Naive thymus-derived CD4-positive, alpha-beta T cell (primary cell): ENCODE measurements at regions not wholly inside any gene's neighbourhood (a gene's known extent, or its start where the extent isn't known, plus 50 kb on each side); places are given as distances from the start of the nearest gene placed in this dataset.

Experiments
- ATAC-seq: fragments of 150-1000 bp; cut with Tn5 transposase; 2 replicates; pipeline ENCODE4 v1.10.0; 2021; ENCODE audit warnings: mild to moderate bottlenecking, moderate library complexity
- CTCF ChIA-PET: fragments of 350-600 bp; sonication (Branson Sonifier 250); formaldehyde crosslinking; loops from one replicate; lab custom pipeline; 2021; ENCODE audit warnings: antibody characterized with exemption; lab: Charles Lee
- POLR2A ChIA-PET: fragments of 350-600 bp; sonication (Branson Sonifier 250); formaldehyde crosslinking; loops from one replicate; lab custom pipeline; 2021; ENCODE audit warnings: antibody characterized with exemption, inconsistent platforms; lab: Charles Lee
- DNase-seq, 9 donors: peaks; one replicate each; pipeline versions ENCODE4 v3.0.0 to v3.0.0-alpha.2; 2020 to 2022; ENCODE audit warnings: mixed read lengths in 1 of 9
- H3K27ac ChIP-seq: one replicate; pipeline ENCODE4 v1.7.0; 2013; ENCODE audit warnings: mild to moderate bottlenecking, low read depth, low read length, moderate library complexity
- H3K27me3 ChIP-seq, 2 donors: one replicate each; pipeline ENCODE4 v1.7.0; 2013; ENCODE audit warnings: low read length in 2 of 2, mild to moderate bottlenecking in 2 of 2, moderate library complexity in 2 of 2; ENCODE audit not compliant: control insufficient read depth in 2 of 2, insufficient read depth in 2 of 2
- H3K36me3 ChIP-seq, 3 experiments: 1 replicate in 2 of 3; 2 replicates in 1 of 3; pipeline ENCODE4 v1.7.0; 2013; ENCODE audit warnings: low read length in 3 of 3, mild to moderate bottlenecking in 3 of 3, moderate library complexity in 1 of 3; ENCODE audit not compliant: insufficient read depth in 3 of 3, control insufficient read depth in 2 of 3
- H3K4me1 ChIP-seq, 2 donors: one replicate each; pipeline ENCODE4 v1.7.0; 2013; ENCODE audit warnings: low read length in 2 of 2, mild to moderate bottlenecking in 2 of 2, moderate library complexity in 1 of 2; ENCODE audit not compliant: control insufficient read depth in 2 of 2, insufficient read depth in 2 of 2
- H3K4me3 ChIP-seq: 2 replicates; pipeline ENCODE4 v1.7.0; 2013; ENCODE audit warnings: mild to moderate bottlenecking, low read length
- H3K9me3 ChIP-seq, 3 experiments: 1 replicate in 2 of 3; 2 replicates in 1 of 3; pipeline ENCODE4 v1.7.0; 2013; ENCODE audit warnings: low read length in 3 of 3; ENCODE audit not compliant: control insufficient read depth in 2 of 3
- H3K27ac Mint-ChIP-seq, 9 donors: one replicate each; pipeline ENCODE4 v1.8.0; 2020 to 2022; ENCODE audit warnings: mixed read lengths in 9 of 9, mild to moderate bottlenecking in 8 of 9, moderate library complexity in 5 of 9, inconsistent platforms in 2 of 9
- H3K27me3 Mint-ChIP-seq, 5 donors: one replicate each; pipeline ENCODE4 v1.8.0; 2021 to 2022; ENCODE audit warnings: mixed read lengths in 5 of 5, mild to moderate bottlenecking in 1 of 5
- H3K36me3 Mint-ChIP-seq, 5 donors: one replicate each; pipeline ENCODE4 v1.8.0; 2020 to 2022; ENCODE audit warnings: mixed read lengths in 5 of 5, mild to moderate bottlenecking in 3 of 5, inconsistent platforms in 1 of 5
- H3K4me1 Mint-ChIP-seq, 7 donors: one replicate each; pipeline ENCODE4 v1.8.0; 2020 to 2022; ENCODE audit warnings: mixed read lengths in 7 of 7, mild to moderate bottlenecking in 3 of 7, inconsistent platforms in 1 of 7
- H3K4me3 Mint-ChIP-seq, 10 donors: one replicate each; pipeline ENCODE4 v1.8.0; 2020 to 2022; ENCODE audit warnings: mild to moderate bottlenecking in 10 of 10, mixed read lengths in 10 of 10, moderate library complexity in 6 of 10, inconsistent platforms in 2 of 10
- H3K9me3 Mint-ChIP-seq, 11 donors: one replicate each; pipeline ENCODE4 v1.8.0; 2020 to 2022; ENCODE audit warnings: mixed read lengths in 11 of 11, mild to moderate bottlenecking in 4 of 11, inconsistent platforms in 1 of 11, moderate library complexity in 1 of 11
- intact Hi-C, 2 donors: fragments of 100-400 bp; cut with micrococcal nuclease; formaldehyde crosslinking; loops; one replicate each; pipeline ENCODE4 v1.15.1; 2023

- no peak overlapping the region for H3K27ac Mint-ChIP-seq
- Histone ChIP-seq H3K9me3 (peaks cover 0 to 5% (median 0%) of the 10 kb centered on the region in 3 experiments), H3K36me3 (no peaks in the 10 kb centered on the region), H3K4me1 (no peaks in the 10 kb centered on the region), H3K27me3 (no peaks in the 10 kb centered on the region), H3K4me3 (no peak overlapping the region), H3K27ac (no peak overlapping the region)
- H3K4me3 Mint-ChIP-seq = no peak overlapping the region
- H3K36me3 Mint-ChIP-seq = no peaks in the 10 kb centered on the region
- H3K27me3 Mint-ChIP-seq = no peaks in the 10 kb centered on the region
- peaks cover 0 to 3% (median 0%) of the 10 kb centered on the region in 11 donors for H3K9me3 Mint-ChIP-seq
- no peaks in the 10 kb centered on the region for H3K4me1 Mint-ChIP-seq
- ChIA-PET POLR2A (no interaction called here), CTCF (no interaction called here)
- ATAC-seq (no peak), DNase-seq (no peak)
- intact Hi-C loops = no loop called here
These were observed 1190.5 kb upstream of the LRRTM3 start for GRCh38 chr10:65735382-65735781.

GRCh38 chr10:65742906-65743305 lies 1182.9 kb upstream of the LRRTM3 start:
- Histone ChIP-seq H3K4me3 (no peak overlapping the region), H3K9me3 (no peaks in the 10 kb centered on the region), H3K4me1 (no peaks in the 10 kb centered on the region), H3K27me3 (no peaks in the 10 kb centered on the region), H3K36me3 (no peaks in the 10 kb centered on the region), H3K27ac (no peak overlapping the region)
- Mint-ChIP-seq H3K9me3 (peaks cover 0 to 10% (median under 1%) of the 10 kb centered on the region in 11 donors), H3K27ac (no peak overlapping the region), H3K4me3 (no peak overlapping the region), H3K36me3 (no peaks in the 10 kb centered on the region), H3K27me3 (no peaks in the 10 kb centered on the region), H3K4me1 (no peaks in the 10 kb centered on the region)
- ChIA-PET CTCF (no interaction called here), POLR2A (no interaction called here)
- DNase-seq (no peak), ATAC-seq (no peak)
- intact Hi-C loops = no loop called here

- CTCF ChIA-PET = no interaction called here
- no peak overlapping the region for H3K27ac Mint-ChIP-seq
These were observed 1174.6 kb upstream of the LRRTM3 start for GRCh38 chr10:65751218-65751617.

GRCh38 chr10:65751896-65752295 lies 1173.9 kb upstream of the LRRTM3 start:
- ChIA-PET CTCF (no interaction called here), POLR2A (no interaction called here)
- no peaks in the 10 kb centered on the region for H3K4me1 ChIP-seq
- Mint-ChIP-seq H3K27ac (no peak overlapping the region), H3K4me3 (no peak overlapping the region), H3K9me3 (peaks cover 0 to 15% (median 0%) of the 10 kb centered on the region in 11 donors), H3K27me3 (no peaks in the 10 kb centered on the region), H3K4me1 (no peaks in the 10 kb centered on the region), H3K36me3 (no peaks in the 10 kb centered on the region)
- no peak overlapping the region for H3K27ac ChIP-seq
- intact Hi-C loops = no loop called here
- ATAC-seq = no peak
- H3K27me3 ChIP-seq = no peaks in the 10 kb centered on the region
- no peak for DNase-seq
- H3K36me3 ChIP-seq = no peaks in the 10 kb centered on the region
- H3K4me3 ChIP-seq = no peak overlapping the region
- no peaks in the 10 kb centered on the region for H3K9me3 ChIP-seq

More at GRCh38 chr10:65751218-65751617, 1174.6 kb upstream of the LRRTM3 start:
- Mint-ChIP-seq H3K27me3 (no peaks in the 10 kb centered on the region), H3K9me3 (peaks cover 0 to 15% (median 0%) of the 10 kb centered on the region in 11 donors), H3K4me1 (no peaks in the 10 kb centered on the region), H3K36me3 (no peaks in the 10 kb centered on the region), H3K4me3 (no peak overlapping the region)
- POLR2A ChIA-PET = no interaction called here
- no peak overlapping the region for H3K27ac ChIP-seq
- intact Hi-C loops = no loop called here
- ATAC-seq (no peak), DNase-seq (no peak)
- no peaks in the 10 kb centered on the region for H3K27me3 ChIP-seq
- no peak overlapping the region for H3K4me3 ChIP-seq
- H3K36me3 ChIP-seq = no peaks in the 10 kb centered on the region
- no peaks in the 10 kb centered on the region for H3K4me1 ChIP-seq
- H3K9me3 ChIP-seq = no peaks in the 10 kb centered on the region

- ChIA-PET POLR2A (no interaction called here), CTCF (no interaction called here)
- H3K4me1 Mint-ChIP-seq = no peaks in the 10 kb centered on the region
- no peaks in the 10 kb centered on the region for H3K27me3 Mint-ChIP-seq
- Histone ChIP-seq H3K9me3 (no peaks in the 10 kb centered on the region), H3K27ac (no peak overlapping the region), H3K4me1 (no peaks in the 10 kb centered on the region), H3K4me3 (no peak overlapping the region), H3K27me3 (no peaks in the 10 kb centered on the region), H3K36me3 (no peaks in the 10 kb centered on the region)
- H3K27ac Mint-ChIP-seq = no peak overlapping the region
- ATAC-seq (no peak), DNase-seq (no peak)
- peaks cover 0 to 10% (median 0%) of the 10 kb centered on the region in 11 donors for H3K9me3 Mint-ChIP-seq
- no peak overlapping the region for H3K4me3 Mint-ChIP-seq
- intact Hi-C loops = no loop called here
- H3K36me3 Mint-ChIP-seq = no peaks in the 10 kb centered on the region
These were observed 1172.3 kb upstream of the LRRTM3 start for GRCh38 chr10:65753532-65753931.

GRCh38 chr10:65754112-65754511 lies 1171.7 kb upstream of the LRRTM3 start:
- no peaks in the 10 kb centered on the region for H3K27me3 Mint-ChIP-seq
- no peaks in the 10 kb centered on the region for H3K4me1 Mint-ChIP-seq
- peaks cover 0 to 5% (median under 1%) of the 10 kb centered on the region in 11 donors for H3K9me3 Mint-ChIP-seq
- intact Hi-C loops = no loop called here
- no peak overlapping the region for H3K27ac ChIP-seq
- no peak overlapping the region for H3K4me3 ChIP-seq
- CTCF ChIA-PET = no interaction called here
- H3K27ac Mint-ChIP-seq = no peak overlapping the region
- DNase-seq (no peak), ATAC-seq (no peak)
- no peaks in the 10 kb centered on the region for H3K36me3 ChIP-seq
- H3K4me1 ChIP-seq = no peaks in the 10 kb centered on the region
- no peaks in the 10 kb centered on the region for H3K27me3 ChIP-seq
- H3K9me3 ChIP-seq = no peaks in the 10 kb centered on the region
- H3K36me3 Mint-ChIP-seq = no peaks in the 10 kb centered on the region
- POLR2A ChIA-PET = no interaction called here
- H3K4me3 Mint-ChIP-seq = no peak overlapping the region

- Mint-ChIP-seq H3K36me3 (no peaks in the 10 kb centered on the region), H3K9me3 (peaks cover 0 to 4% (median 1%) of the 10 kb centered on the region in 11 donors), H3K4me3 (no peak overlapping the region), H3K4me1 (no peaks in the 10 kb centered on the region), H3K27ac (no peak overlapping the region), H3K27me3 (no peaks in the 10 kb centered on the region)
- no peak overlapping the region for H3K4me3 ChIP-seq
- ChIA-PET POLR2A (no interaction called here), CTCF (no interaction called here)
- intact Hi-C loops = no loop called here
- no peaks in the 10 kb centered on the region for H3K27me3 ChIP-seq
- ATAC-seq = no peak
- H3K36me3 ChIP-seq = no peaks in the 10 kb centered on the region
- H3K9me3 ChIP-seq = no peaks in the 10 kb centered on the region
- H3K4me1 ChIP-seq = no peaks in the 10 kb centered on the region
- H3K27ac ChIP-seq = no peak overlapping the region
- no peak for DNase-seq
These were observed 1163.5 kb upstream of the LRRTM3 start for GRCh38 chr10:65762311-65762710.
